NCI-H82 treated with DMSO at 0.1 percent for 48 hours (cell line): ENCODE measurements at regions not wholly inside any gene's neighbourhood (a gene's known extent, or its start where the extent isn't known, plus 50 kb on each side); places are given as distances from the start of the nearest gene placed in this dataset.
A peak's percentile ranks its signal among the peaks of the same experiment; 100 is the strongest.

Experiments used
- DNase-seq: peaks from one replicate; lab custom pipeline; 2025; ENCODE audit not compliant: unreplicated experiment; lab: John Stamatoyannopoulos, UW

DNA sequence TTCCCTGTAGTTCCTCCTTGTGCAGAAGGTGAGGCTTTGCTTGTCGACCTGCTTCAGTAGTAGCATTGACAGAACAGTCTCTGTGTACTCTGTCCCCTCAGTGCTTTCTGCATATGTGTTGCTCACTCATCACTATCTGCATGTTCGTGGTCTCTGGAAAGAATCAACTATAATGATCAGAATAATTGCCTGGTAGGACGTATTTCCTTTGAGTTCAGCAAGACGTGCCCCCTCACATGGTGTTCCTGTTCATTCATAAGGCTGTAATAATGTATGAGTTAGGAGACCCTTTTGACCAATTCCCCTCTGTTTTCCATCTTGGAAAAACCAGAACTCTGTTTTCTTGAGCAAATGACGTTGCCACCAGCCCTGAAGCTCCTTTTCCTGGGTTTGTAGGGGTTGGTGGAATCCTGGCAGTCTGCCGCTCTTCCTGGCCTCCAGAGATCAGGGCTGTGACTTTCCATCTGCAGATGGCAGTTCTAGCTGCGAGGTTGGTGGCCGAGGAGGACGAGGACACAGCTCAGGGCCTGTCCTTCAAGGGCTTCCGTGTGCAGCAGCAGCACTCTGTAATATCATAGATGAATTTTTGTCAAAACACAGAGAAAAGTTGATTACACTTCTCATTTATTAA, 61.9 kb downstream of the EXOSC2 start:
- DNase-seq = no peak

GRCh38 chr9:130756037-130756436, 62.5 kb downstream of the EXOSC2 start:
- no peak for DNase-seq

- no peak for DNase-seq
Observed at GRCh38 chr9:130756455-130757152, 63.0 kb downstream of the EXOSC2 start.

DNA sequence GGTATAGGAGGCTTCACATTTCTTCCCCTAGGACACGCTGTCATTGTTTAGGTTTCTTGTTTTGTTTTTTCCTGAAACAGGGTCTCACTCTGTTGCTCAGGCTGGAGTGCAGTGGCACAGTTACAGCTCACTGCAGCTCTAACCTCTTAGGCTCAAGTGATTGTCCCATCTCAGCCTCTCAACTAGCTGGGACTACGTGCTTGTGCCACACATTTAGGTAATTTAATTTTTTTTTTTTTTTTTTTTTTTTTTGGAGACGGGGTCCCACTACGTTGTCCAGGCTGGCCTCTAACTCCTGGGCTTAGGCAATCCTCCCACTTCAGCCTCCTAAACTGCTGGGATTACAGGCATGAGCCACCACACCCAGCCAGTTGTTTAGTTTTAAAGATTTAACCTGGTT, 66.2 kb downstream of the EXOSC2 start:
- no peak for DNase-seq

DNA sequence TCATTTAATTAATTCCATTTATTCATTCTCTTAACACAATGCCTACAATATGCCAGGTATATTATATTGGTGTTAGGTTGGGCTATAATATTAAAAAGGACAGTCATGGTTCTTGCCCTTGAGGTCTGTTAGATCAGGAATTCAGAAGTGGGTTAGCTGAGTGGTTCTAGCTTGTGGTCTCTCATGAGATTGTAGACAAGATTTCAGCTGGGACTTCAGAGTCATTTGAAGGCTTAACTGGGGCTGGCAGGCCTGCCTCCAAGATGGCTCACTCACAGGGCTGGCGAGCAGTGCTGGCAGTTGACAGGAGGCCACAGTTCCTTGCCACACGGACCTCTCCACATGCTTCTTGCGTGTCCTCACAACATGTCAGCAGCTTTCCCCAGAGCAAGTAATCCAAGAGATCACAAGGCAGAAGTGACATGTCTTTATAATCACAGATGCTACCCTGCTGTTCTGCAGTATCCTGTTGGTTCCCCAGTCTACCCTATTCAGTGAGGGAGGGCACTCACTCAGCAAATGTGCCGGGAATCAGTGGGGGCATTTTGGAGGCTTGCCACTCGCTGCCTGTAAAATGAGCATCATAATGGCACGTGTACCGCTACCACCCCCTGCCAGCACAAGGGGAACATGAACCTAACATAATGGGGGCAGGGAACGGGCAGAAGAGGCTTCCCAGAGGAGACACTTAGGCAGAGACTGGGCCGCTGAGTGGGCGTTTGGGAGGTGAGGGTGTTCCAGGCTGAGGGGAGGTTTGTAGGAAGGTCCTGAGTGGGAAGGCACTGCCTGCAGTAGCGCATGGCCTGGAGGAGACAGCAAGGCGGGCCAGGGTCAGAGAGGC, 70.0 kb downstream of the EXOSC2 start:
- no peak for DNase-seq

DNA sequence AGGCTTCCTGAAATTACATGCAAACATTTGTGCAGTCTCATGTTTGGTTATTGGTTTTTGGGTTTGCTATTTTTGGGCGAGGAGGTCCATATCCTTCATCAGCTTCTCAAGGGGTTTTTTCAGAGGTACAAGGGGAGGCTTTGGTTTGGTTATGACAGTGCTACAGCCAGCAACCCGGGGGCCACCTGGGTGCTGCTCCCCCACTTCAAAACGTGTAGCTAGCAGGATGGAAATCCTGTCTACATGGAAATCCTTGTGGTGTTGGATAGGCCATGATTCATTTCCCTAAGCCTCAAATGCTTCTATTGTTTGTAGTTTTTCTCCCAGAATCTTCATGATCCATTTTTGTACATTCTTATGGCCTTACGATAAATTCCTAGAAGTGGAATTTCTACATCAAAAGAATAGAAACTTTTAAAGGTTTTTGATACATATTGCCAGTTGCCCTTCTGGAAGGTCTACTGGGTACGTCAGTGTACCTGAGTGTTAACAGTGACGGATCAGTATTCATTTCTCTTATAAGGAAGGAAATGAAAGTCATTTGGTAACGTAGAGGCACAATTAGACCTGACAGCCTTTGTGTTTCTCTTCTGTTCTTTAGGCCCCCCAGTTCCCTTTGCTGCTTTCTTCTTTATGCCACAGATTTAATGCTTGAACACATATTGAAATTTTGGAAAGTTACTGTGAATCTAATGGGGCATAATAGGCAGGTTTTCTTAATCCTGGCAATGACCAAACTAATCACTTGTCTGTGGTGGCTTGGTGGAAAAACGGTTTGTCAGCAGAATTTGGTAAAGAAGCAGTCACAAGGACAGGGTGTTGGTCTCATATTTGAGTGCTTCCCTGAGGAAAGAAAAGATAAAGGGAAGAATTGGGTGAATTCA, 69.7 kb upstream of the ABL1 start:
- no peak for DNase-seq

- no peak for DNase-seq
Observed at GRCh38 chr9:130766021-130766926, 68.8 kb upstream of the ABL1 start.

DNA sequence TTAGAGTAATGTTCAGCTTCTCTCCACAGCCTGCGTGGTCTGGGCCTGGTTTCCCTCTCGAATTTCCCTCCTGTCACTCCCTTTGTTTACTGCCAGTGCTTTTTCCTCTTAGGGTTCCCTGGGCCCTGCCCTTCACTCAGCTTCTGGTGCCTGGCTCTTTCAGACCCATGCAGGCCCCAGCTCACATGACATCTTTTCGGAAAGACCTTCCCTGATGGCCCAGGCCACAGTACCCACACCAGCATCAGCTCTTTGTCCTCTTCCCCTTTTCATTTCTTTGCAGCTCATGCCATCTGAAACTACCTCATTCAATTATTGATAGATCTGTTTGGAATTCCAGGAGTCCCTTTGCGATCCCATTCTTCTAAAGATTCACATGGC, 68.1 kb upstream of the ABL1 start:
- no peak for DNase-seq

GRCh38 chr9:130768265-130768664, 66.8 kb upstream of the ABL1 start:
- no peak for DNase-seq

- DNase-seq = no peak
Observed at GRCh38 chr9:130768891-130769403, 66.1 kb upstream of the ABL1 start.

DNA sequence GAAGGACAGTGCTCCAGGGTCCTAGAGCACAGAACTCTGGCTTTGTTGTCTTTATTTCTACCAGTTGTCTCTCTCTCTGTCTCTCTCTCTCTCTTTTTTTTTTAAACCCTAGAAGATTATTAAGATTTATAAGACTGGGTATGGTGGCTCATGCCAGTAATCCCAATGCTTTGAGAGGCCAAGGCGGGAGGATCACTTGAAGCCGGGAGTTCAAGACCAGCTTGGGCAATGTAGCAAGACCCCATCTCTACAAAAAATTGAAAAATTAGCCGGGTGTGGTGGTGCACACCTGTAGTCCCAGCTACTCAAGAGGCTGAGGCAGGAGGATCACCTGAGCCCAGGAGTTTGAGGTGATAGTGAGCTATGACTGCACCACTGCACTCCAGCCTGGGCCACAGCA, 65.0 kb upstream of the ABL1 start:
- DNase-seq = no peak

DNA sequence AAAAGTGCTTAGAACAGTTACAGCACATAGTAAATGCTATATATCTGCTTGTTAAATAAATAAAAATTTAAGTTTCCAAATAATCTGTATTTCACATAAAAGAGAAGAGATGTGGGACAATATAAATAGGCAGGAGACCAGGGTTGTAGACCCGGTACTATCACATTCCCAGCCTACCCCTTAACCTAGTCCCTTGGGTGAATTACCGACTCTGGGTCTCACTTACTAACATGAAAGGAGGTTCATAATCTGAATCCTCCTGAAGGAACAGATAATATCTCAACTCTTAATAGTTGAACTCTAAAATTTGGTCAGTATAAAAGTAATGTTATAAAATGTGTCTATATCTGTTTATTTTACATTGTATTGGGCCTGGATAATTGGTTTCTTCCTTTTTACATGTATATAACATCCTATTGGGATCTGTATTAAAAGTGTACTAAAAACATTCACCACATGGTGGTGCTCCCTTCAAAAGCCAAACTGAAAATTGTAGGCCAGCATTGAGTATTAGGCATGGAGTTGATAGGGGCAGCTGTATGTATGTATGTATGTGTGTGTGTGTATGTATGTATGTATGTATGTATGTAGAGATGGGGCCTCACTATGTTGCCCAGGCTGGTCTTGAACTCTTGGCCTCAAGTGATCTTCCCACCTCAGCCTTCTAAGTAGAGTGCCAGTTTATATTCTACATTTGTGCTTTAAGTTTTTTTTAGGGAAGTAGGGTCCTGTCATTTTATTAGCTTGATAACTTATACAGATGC, 64.2 kb upstream of the ABL1 start:
- DNase-seq = peak; percentile 47

GRCh38 chr9:130772185-130772584, 62.9 kb upstream of the ABL1 start:
- DNase-seq = no peak

DNA sequence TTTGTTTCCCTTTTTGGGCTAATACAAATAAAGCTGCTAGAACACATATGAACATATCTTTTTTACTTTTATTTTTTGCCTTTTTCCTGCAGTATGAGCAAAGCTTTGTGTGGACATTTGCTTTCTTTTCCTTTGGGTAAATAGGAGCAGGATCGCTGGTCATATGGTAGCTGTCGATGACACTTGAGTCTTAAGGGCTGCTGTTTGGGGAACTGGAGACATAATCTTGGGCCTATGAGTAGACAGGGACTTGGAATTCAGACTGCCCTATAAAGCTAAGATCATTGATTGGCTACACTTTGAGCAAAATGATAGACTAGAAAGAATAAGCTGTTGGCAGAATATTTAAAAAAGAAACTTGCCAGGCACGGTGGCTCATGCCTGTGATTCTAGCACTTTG, 60.9 kb upstream of the ABL1 start:
- no peak for DNase-seq

GRCh38 chr9:130775336-130775991, 59.6 kb upstream of the ABL1 start:
- DNase-seq = no peak

DNA sequence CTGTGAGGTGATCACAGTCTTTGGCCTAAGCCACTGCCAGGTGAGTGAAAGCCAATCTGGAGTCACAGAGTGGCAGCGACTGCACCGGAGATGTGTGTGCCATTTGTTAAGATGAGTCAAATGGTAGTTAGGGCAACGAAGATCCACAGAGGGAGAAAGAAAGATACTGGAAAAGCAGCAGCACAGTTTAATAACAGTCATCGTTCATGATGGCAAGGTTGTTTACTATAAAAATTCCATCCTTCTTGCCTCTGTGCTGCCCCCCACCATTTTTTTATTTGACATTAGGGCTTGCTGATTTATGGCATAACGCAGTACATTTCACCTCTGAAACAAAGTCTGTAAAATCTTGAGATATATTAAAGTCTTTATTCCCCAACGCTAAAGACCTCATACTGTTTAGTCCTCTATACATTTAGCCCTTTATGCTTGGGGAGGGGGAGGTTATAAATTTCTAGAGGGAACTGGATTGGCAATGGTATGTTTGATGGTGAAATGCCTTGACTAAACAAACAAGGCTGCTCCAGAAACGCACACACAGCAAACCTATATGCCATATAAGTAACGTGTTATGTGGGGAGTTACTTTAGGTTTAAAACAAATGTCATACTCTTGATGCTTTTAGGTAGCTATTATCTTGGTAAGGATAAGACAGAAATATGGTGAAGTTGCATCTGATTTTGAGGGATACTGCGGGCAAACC, 55.8 kb upstream of the ABL1 start:
- DNase-seq = no peak

GRCh38 chr9:130780415-130780814, 54.6 kb upstream of the ABL1 start:
- no peak for DNase-seq

GRCh38 chr9:130780865-130781504, 54.1 kb upstream of the ABL1 start:
- DNase-seq = no peak
